WTC11 (cell line): ENCODE measurements at regions not wholly inside any gene's neighbourhood (a gene's known extent, or its start where the extent isn't known, plus 50 kb on each side); places are given as distances from the start of the nearest gene placed in this dataset.

Experiments used
- MXD4 ChIP-seq: fragments of 250-450 bp; sonication (Bioruptor Pico); IDR thresholded peaks from 2 replicates; pipeline ENCODE4 v1.8.0; 2021; ENCODE audit warnings: mild to moderate bottlenecking, moderate library complexity, borderline replicate concordance
- MYBL2 ChIP-seq: sonication (generic); formaldehyde crosslinking; IDR thresholded peaks from 2 replicates; pipeline ENCODE4 v1.8.1; 2023; ENCODE audit warnings: mild to moderate bottlenecking, moderate library complexity, missing genetic modification reagents
- SP1 ChIP-seq: sonication (generic); formaldehyde crosslinking; conservative IDR thresholded peaks from 2 replicates; pipeline ENCODE4 v1.8.1; 2022; ENCODE audit warnings: missing genetic modification reagents
- TCF7 ChIP-seq: sonication (generic); formaldehyde crosslinking; IDR thresholded peaks from 2 replicates; pipeline ENCODE4 v1.8.0; 2022; ENCODE audit warnings: mild to moderate bottlenecking, low read depth, missing genetic modification reagents, moderate library complexity
- TF ChIP-seq, protein P1 (sequence below): sonication (generic); formaldehyde crosslinking; IDR thresholded peaks from 2 replicates; pipeline ENCODE4 v1.8.0; 2023; ENCODE audit warnings: missing genetic modification reagents
- TF ChIP-seq, protein P2 (sequence below): fragments of 200-600 bp; IDR thresholded peaks from 2 replicates; pipeline ENCODE4 v1.8.0; 2022; ENCODE audit warnings: antibody characterized with exemption

DNA sequence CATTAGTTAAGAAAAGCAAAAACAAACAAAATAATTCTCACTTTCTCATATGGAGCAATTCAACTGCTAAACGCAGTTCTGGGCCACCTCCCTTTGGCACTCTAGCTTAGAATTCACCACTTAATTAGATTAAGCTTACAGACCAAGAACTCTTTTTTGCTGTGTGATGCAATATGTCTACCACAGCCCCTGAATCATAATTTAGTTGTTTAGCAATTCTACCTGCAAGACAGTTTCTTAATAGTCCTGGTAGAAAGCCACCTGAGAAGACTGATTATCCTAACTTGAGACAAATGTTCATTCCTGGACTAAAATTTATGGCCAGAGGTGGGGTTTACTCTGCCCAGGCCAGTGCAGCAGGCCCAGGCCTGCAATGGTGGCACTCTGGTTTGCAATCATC is 205.9 kb downstream of the HS3ST3A1 start:
- TF ChIP-seq MXD4 (no peak), MYBL2 (no peak), TCF7 (no peak), SP1 (no peak)
- TF ChIP-seq, protein P1, sequence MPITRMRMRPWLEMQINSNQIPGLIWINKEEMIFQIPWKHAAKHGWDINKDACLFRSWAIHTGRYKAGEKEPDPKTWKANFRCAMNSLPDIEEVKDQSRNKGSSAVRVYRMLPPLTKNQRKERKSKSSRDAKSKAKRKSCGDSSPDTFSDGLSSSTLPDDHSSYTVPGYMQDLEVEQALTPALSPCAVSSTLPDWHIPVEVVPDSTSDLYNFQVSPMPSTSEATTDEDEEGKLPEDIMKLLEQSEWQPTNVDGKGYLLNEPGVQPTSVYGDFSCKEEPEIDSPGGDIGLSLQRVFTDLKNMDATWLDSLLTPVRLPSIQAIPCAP, result no peak
- TF ChIP-seq, protein P2, sequence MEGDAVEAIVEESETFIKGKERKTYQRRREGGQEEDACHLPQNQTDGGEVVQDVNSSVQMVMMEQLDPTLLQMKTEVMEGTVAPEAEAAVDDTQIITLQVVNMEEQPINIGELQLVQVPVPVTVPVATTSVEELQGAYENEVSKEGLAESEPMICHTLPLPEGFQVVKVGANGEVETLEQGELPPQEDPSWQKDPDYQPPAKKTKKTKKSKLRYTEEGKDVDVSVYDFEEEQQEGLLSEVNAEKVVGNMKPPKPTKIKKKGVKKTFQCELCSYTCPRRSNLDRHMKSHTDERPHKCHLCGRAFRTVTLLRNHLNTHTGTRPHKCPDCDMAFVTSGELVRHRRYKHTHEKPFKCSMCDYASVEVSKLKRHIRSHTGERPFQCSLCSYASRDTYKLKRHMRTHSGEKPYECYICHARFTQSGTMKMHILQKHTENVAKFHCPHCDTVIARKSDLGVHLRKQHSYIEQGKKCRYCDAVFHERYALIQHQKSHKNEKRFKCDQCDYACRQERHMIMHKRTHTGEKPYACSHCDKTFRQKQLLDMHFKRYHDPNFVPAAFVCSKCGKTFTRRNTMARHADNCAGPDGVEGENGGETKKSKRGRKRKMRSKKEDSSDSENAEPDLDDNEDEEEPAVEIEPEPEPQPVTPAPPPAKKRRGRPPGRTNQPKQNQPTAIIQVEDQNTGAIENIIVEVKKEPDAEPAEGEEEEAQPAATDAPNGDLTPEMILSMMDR, result no peak
